ENCODE measurements at regions not wholly inside any gene's neighbourhood (a gene's known extent, or its start where the extent isn't known, plus 50 kb on each side); places are given as distances from the start of the nearest gene placed in this dataset.

GRCh38 chr4:173909294-173909693 is 374.2 kb downstream of the FBXO8 start:
- Histone ChIP-seq H3K27ac (no peak overlapping the region), H3K4me3 (ENCODE audit: low read depth, low read length) (no peak overlapping the region), H3K36me3 (no peaks in the 10 kb centered on the region), H3K9me3 (ENCODE audit: severe bottlenecking) (no peaks in the 10 kb centered on the region), H3K27me3 (ENCODE audit: insufficient read depth, low read depth, severe bottlenecking) (no peaks in the 10 kb centered on the region)
- no peak for DNase-seq
- no peak for TF ChIP-seq CTCF (IDR thresholded peaks at IDR 0.05; ENCODE audit: low read depth, low read length)

DNA sequence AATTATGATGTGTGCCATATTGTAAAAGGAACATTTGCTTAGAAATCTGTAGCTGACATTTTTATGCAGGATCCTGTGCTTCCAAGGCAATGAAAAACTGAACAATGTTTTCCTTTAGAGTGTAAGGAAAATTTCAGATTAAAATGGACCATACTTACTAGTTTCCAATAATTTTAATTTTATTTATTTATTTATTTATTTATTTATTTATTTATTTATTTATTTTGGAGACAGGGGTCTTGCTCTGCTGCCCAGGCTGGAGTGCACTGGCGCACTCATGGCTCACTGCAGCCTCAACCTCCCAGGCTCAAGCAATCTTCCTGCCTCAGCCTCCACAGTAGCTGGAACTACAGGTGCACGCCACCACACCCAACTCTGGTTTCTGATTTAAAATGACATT is 369.8 kb upstream of the HAND2 start:
- Histone ChIP-seq H3K27ac (no peak overlapping the region), H3K9me3 (ENCODE audit: severe bottlenecking) (no peaks in the 10 kb centered on the region), H3K4me3 (ENCODE audit: low read depth, low read length) (no peak overlapping the region), H3K27me3 (ENCODE audit: insufficient read depth, low read depth, severe bottlenecking) (no peaks in the 10 kb centered on the region), H3K36me3 (no peaks in the 10 kb centered on the region)
- no peak for TF ChIP-seq CTCF (IDR thresholded peaks at IDR 0.05; ENCODE audit: low read depth, low read length)
- DNase-seq: no peak

DNA sequence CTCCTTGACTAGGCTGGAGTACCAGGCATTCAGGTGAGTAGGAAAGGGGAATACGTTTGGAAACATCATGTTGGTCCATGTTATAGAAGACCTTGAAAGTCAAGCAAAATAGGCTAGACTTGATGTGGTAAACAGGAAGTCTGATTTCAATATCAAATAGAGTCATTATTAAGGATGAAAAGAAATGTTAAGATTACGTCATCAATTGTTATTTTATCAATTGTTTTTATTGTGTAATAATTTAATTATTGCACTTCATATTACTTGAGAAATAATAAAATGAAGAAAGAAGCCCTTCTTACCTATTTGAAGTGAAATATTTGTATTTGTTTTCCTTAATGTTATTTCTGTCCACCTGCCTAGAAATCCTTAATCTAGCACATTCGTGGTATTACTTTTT is 361.0 kb upstream of the HAND2 start:
- H3K36me3 ChIP-seq: no peaks in the 10 kb centered on the region
- H3K4me3 ChIP-seq (ENCODE audit: low read depth, low read length): no peak overlapping the region
- no peak for DNase-seq
- no peak overlapping the region for H3K27ac ChIP-seq
- no peaks in the 10 kb centered on the region for H3K9me3 ChIP-seq (ENCODE audit: severe bottlenecking)
- no peaks in the 10 kb centered on the region for H3K27me3 ChIP-seq (ENCODE audit: insufficient read depth, low read depth, severe bottlenecking)
- no peak for TF ChIP-seq CTCF (IDR thresholded peaks at IDR 0.05; ENCODE audit: low read depth, low read length)

GRCh38 chr4:173883821-173884220 is 353.8 kb upstream of the HAND2 start:
- Histone ChIP-seq H3K27ac (no peak overlapping the region), H3K4me3 (ENCODE audit: low read depth, low read length) (no peak overlapping the region), H3K27me3 (ENCODE audit: insufficient read depth, low read depth, severe bottlenecking) (no peaks in the 10 kb centered on the region), H3K9me3 (ENCODE audit: severe bottlenecking) (no peaks in the 10 kb centered on the region), H3K36me3 (no peaks in the 10 kb centered on the region)
- no peak for TF ChIP-seq CTCF (IDR thresholded peaks at IDR 0.05; ENCODE audit: low read depth, low read length)
- no peak for DNase-seq

- Histone ChIP-seq H3K36me3 (no peaks in the 10 kb centered on the region), H3K9me3 (ENCODE audit: severe bottlenecking) (no peaks in the 10 kb centered on the region), H3K27ac (no peak overlapping the region), H3K27me3 (ENCODE audit: insufficient read depth, low read depth, severe bottlenecking) (no peaks in the 10 kb centered on the region), H3K4me3 (ENCODE audit: low read depth, low read length) (no peak overlapping the region)
- DNase-seq: no peak
- no peak for TF ChIP-seq CTCF (IDR thresholded peaks at IDR 0.05; ENCODE audit: low read depth, low read length)
Observed at GRCh38 chr4:173880897-173881296, 350.9 kb upstream of the HAND2 start.

DNA sequence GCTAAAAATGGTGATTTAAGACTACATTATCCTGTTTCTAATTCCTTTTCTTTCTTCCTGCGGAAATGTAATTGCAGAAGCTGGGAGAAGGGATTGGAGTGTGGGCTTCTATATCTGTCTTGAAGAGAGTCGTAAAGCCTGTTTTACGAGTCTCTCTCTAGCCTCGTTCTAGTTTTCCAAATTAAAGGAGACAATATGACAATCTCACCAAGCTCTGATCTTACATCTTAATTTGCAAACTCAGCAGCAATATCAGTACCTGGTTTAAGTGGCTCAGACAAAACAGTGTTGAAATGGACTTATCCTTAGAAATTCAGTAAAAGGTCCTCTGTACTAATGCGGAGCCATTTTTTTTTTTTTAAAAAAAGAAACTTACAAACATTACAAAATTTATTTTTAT is 349.5 kb upstream of the HAND2 start:
- DNase-seq: no peak
- no peak overlapping the region for H3K4me3 ChIP-seq (ENCODE audit: low read depth, low read length)
- no peaks in the 10 kb centered on the region for H3K36me3 ChIP-seq
- no peaks in the 10 kb centered on the region for H3K9me3 ChIP-seq (ENCODE audit: severe bottlenecking)
- H3K27me3 ChIP-seq (ENCODE audit: insufficient read depth, low read depth, severe bottlenecking): no peaks in the 10 kb centered on the region
- no peak for TF ChIP-seq CTCF (IDR thresholded peaks at IDR 0.05; ENCODE audit: low read depth, low read length)
- H3K27ac ChIP-seq: no peak overlapping the region
